ENCODE measurements at regions not wholly inside any gene's neighbourhood (a gene's known extent, or its start where the extent isn't known, plus 50 kb on each side); places are given as distances from the start of the nearest gene placed in this dataset.

DNA sequence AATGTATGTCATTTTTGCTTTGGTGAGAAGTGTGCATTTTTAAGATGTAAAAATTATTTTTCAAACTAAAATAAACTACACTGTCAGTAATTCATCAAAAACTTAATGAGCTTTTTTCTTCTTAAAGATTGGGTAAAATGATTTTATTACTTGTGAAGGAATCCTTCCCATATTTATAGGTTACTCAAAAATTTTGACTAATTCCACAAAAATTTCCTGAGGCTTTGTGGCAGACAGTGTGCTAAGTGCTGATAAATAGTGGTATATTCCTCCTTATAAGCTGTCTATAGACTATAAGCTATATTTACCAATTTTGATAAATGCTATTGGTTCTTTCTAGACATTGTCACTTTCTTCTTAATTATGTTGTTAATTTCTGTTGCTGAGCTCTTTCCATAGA, 284.5 kb upstream of the SEMA6D start:
- DNase-seq = no peak

DNA sequence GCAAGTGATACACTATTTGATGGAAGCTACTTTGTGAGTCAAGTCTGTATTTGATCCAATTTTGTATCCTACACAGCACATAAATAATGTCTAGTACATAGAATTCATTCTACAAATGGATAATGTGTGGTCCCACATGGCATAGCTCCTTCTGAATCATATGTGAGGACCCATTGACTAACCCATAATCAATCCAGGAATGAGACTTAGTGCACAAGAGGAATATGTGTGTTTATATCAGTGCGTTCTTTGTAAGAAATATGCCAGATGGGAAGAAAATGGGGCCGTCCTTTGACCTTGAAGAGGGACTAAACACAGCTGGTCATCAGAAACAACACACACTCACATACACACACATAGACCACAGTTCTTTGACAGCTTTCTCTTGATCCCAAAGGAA, 282.7 kb upstream of the SEMA6D start:
- no peak for DNase-seq

- no peak for DNase-seq
These were observed 279.8 kb upstream of the SEMA6D start for GRCh38 chr15:47437491-47437890.

DNA sequence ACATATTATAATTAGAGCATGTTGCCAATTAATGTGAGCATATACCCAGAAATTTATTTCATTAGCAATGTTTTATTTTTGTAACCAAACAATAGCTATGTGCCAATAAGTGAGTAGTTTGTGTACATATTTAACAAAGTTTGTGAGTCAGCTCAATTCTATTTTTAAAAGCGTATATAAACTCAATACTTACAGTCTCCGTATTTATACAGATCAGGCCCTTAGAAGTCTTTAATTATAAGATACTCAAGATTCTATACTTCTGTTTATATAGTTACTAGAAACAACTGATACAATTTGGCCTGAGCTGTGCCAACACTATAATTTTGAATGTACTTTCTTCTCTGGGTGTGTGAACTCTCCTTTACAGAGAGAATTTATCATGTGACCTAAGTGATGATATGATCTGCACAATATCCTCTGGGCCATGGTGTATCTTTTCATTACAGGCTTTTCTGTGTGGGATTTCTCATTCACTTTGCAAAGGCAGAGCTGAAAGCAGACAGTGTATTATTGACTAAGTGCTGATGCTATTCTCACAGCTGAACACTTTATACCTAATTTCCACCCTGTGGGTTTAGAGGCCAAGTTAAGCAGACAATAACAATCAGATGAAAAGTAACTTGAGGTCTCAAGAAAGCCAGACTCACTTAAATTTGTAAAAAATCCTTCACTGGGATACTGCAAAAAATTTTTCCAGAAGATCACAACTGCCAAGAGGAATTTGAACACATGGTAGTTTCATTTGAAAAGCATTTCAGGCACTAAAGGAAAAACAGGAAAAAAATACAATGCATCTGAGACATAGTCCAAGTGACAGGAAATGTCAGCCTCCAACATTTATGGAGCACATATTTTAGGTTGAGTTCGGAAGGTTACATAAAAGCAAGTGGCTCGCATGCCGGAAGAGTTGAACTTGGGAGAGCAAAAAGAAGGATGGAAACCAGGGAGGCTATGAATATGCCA, 277.9 kb upstream of the SEMA6D start:
- DNase-seq = no peak

DNA sequence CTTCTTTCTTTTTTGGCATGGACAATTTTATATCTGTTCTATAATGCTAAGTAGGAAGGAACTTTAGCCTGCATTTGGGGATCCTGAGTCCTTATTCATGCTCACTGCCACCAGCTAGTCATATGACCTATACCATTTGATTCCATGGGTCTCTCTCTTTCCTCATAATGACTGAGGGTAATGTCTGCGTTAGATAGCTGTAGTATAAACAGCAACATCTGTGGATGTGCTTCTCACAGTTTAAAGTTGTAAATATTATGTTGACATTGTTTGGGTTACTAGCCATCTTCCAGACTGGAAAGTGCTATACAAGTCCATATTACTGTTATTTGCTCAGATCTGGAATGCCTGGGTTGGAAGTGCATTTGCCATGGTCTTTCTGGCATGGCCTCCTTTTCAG, 274.9 kb upstream of the SEMA6D start:
- DNase-seq = no peak

GRCh38 chr15:47443839-47444238, 273.5 kb upstream of the SEMA6D start:
- no peak for DNase-seq

DNA sequence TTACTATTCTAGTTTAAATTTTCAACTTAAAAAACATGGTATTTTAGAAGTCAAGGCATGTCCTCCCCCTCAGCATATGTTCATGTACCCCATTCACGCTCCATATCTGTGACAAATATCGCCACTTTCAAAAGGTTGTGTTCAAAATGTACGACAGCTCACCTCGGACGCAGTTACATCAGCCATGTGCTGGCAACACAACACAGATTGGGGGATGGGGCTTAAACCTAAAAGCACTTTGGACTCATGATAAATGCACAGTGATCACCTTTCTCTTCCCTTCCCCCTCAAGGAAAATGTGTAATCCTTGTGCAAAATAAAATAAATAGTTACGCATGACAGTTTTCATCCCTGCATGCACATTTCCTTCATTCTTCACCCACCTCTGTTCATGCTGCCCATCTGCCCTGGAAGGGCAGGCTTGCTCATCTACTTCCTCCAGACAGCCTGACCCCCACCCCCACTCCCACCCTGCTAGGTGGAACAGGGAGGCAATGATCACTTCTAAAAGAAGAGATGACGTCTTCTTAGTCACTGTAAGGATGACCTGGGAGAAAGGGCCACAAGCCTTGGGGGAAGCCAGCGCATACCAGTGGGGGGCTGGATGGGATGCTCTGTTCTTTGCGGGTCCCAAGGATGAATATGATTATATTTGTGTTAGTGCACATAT, 271.4 kb upstream of the SEMA6D start:
- no peak for DNase-seq

- no peak for DNase-seq
These were observed 256.3 kb upstream of the SEMA6D start for GRCh38 chr15:47460795-47461573.

GRCh38 chr15:47461652-47462141, 255.6 kb upstream of the SEMA6D start:
- DNase-seq = no peak

GRCh38 chr15:47466357-47466756, 250.9 kb upstream of the SEMA6D start:
- DNase-seq = no peak

GRCh38 chr15:47470983-47471382, 246.3 kb upstream of the SEMA6D start:
- no peak for DNase-seq

- DNase-seq = no peak
These were observed 244.1 kb upstream of the SEMA6D start for GRCh38 chr15:47473106-47473725.

GRCh38 chr15:47473832-47474231, 243.5 kb upstream of the SEMA6D start:
- no peak for DNase-seq

DNA sequence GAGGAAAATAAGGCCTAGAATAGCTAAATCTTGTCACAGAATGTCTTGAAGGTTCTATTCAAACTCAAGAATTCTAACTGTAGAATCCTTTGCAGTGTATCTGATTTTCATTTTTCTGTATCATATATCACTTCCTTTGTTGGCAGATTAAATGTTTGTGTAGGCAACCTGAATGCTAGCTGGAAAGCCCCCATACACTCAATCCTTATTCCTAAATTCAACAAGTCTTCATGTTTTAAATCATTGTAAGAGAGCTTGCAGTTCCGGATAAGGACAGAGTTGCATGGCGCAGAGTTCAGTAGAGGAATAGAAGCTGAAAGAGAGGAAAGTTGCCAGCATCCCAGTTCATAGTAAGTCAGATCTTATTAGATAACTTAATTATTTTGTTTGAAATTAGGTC, 242.0 kb upstream of the SEMA6D start:
- DNase-seq = no peak

GRCh38 chr15:47477341-47477740, 240.0 kb upstream of the SEMA6D start:
- no peak for DNase-seq

DNA sequence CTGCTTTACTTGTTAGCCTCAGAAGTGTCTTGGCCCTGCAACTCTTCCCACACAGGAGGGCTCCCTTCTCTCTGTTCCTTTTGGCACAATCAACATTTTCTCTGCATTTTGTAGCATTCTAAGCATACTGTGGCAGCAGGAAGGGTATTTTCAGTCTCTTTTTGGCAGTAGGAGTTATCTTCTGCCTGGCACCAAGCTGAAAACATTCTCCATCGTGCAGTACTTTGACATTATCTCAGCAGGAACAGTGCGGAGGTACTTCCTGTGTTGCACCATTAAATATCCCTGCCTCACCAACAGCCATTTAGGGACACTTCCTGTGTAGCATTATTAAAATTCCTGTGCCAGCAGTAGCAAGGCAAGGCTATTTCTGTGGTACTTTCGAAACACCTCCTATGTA, 233.2 kb upstream of the SEMA6D start:
- DNase-seq = no peak

- DNase-seq = no peak
These were observed 232.3 kb upstream of the SEMA6D start for GRCh38 chr15:47484997-47485396.

- DNase-seq = no peak
These were observed 231.9 kb upstream of the SEMA6D start for GRCh38 chr15:47485419-47485818.

DNA sequence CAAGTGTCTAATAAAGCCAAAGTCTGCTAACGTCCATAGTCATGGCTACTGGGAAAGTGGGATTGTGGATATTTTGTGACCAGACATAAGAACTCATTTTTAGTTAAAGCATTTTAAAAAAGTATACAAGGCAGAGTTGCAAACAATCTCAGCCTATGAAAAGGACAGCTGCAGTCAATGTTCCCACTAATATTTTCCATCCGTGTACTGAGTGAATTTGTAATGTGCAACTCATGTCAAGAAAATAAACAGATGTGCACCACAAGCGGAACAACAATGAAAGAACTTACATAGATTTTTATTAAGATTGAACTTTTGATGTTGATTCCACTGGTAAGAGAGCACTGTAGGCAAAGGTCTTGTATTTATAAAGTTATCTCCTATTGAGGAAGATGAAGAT, 231.3 kb upstream of the SEMA6D start:
- no peak for DNase-seq

- no peak for DNase-seq
These were observed 225.1 kb upstream of the SEMA6D start for GRCh38 chr15:47492195-47492594.

DNA sequence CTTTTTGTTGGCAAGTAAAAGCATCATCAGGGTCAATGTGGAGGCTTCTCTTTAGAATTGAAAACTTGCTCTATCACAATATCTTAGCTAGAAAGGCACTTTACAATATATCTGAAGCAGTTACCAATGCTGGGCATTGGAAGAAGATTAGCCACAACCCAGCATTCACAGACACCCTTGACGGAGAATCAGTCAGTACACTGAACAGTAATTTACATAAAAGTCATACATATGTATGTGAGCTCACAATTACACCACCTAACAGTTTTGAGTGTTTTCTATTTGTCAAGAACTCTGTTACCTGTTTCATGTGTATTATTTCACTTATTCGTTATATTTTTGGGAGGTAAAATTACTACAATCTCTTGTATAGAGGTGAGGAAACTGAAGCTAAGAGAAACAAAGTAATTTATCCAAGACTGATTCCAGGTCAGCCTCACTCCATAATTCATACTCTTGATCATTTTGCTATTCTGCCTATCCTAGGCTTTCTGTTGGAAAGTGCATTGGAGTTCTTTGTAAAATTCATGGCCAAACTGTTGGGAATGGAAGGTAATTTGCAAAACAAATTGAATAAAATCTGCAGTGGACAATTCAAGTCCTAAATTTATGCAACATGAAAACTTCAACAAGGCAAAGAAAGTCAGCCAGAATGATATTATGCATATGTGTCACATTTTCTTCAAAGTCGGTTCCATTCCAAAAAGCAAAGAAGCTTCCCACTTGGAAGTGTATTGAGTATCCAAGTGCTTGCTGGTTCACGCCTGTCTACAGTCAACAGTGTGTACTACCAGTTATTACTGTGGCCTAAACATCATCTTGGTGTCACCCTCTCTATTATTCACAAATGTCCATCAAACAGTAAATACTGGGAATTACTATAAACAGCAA, 223.7 kb upstream of the SEMA6D start:
- no peak for DNase-seq
